Parathyroid adenoma (tissue), 2 donors: ENCODE measurements at regions not wholly inside any gene's neighbourhood (a gene's known extent, or its start where the extent isn't known, plus 50 kb on each side); places are given as distances from the start of the nearest gene placed in this dataset.

Experiments used
- H2AFZ ChIP-seq: fragments of 300-600 bp; sonication (generic); one replicate; pipeline ENCODE4 v1.7.0; 2017; ENCODE audit warnings: antibody characterized with exemption, mild to moderate bottlenecking
- H3K27ac ChIP-seq: fragments of 300-600 bp; sonication (generic); one replicate; pipeline ENCODE4 v1.7.0; 2017
- H3K27me3 ChIP-seq: fragments of 300-600 bp; sonication (generic); one replicate; pipeline ENCODE4 v1.7.0; 2017; ENCODE audit warnings: low read length; ENCODE audit not compliant: control insufficient read depth, insufficient read depth
- H3K36me3 ChIP-seq: fragments of 300-600 bp; sonication (generic); one replicate; pipeline ENCODE4 v1.7.0; 2017; ENCODE audit warnings: low read length; ENCODE audit not compliant: control insufficient read depth, insufficient read depth
- H3K4me1 ChIP-seq: fragments of 300-600 bp; sonication (generic); one replicate; pipeline ENCODE4 v1.7.0; 2017; ENCODE audit warnings: control low read depth
- H3K4me2 ChIP-seq: fragments of 300-600 bp; sonication (generic); one replicate; pipeline ENCODE4 v1.7.0; 2017; ENCODE audit warnings: low read length
- H3K4me3 ChIP-seq: fragments of 300-600 bp; sonication (generic); one replicate; pipeline ENCODE4 v1.7.0; 2017; ENCODE audit warnings: low read depth, low read length
- H3K79me2 ChIP-seq: fragments of 300-600 bp; sonication (generic); one replicate; pipeline ENCODE4 v1.7.0; 2017; ENCODE audit warnings: control low read depth
- H3K9ac ChIP-seq: fragments of 300-600 bp; sonication (generic); one replicate; pipeline ENCODE4 v1.7.0; 2017; ENCODE audit warnings: mild to moderate bottlenecking
- H3K9me3 ChIP-seq: fragments of 300-600 bp; sonication (generic); one replicate; pipeline ENCODE4 v1.7.0; 2017; ENCODE audit warnings: low read length; ENCODE audit not compliant: control insufficient read depth
- CTCF ChIP-seq: fragments of 300-600 bp; sonication (generic); IDR thresholded peaks from one replicate; pipeline ENCODE4 v1.7.0; 2017; ENCODE audit warnings: antibody characterized with exemption, mild to moderate bottlenecking
- donor health status: primary hyperparathyroidism.

GRCh38 chr10:3452173-3452626, 279.6 kb upstream of the PITRM1 start:
- Histone ChIP-seq H3K4me1 (no peaks in the 10 kb centered on the region), H3K9ac (no peak overlapping the region), H3K27me3 (no peaks in the 10 kb centered on the region), H3K4me2 (no peak overlapping the region), H2AFZ (no peak overlapping the region), H3K27ac (no peak overlapping the region), H3K4me3 (no peak overlapping the region), H3K36me3 (no peaks in the 10 kb centered on the region), H3K79me2 (no peaks in the 10 kb centered on the region), H3K9me3 (no peaks in the 10 kb centered on the region)
- no peak for TF ChIP-seq CTCF

GRCh38 chr10:3451516-3452172, 279.1 kb upstream of the PITRM1 start:
- H2AFZ ChIP-seq: no peak overlapping the region
- H3K9ac ChIP-seq: no peak overlapping the region
- no peaks in the 10 kb centered on the region for H3K36me3 ChIP-seq
- no peaks in the 10 kb centered on the region for H3K27me3 ChIP-seq
- no peaks in the 10 kb centered on the region for H3K4me1 ChIP-seq
- H3K4me2 ChIP-seq: no peak overlapping the region
- no peak overlapping the region for H3K4me3 ChIP-seq
- H3K27ac ChIP-seq: no peak overlapping the region
- no peaks in the 10 kb centered on the region for H3K9me3 ChIP-seq
- no peak for TF ChIP-seq CTCF
- no peaks in the 10 kb centered on the region for H3K79me2 ChIP-seq

- Histone ChIP-seq H3K27me3 (no peaks in the 10 kb centered on the region), H3K4me2 (no peak overlapping the region), H3K36me3 (no peaks in the 10 kb centered on the region), H3K4me1 (no peaks in the 10 kb centered on the region), H3K27ac (no peak overlapping the region), H3K9me3 (no peaks in the 10 kb centered on the region), H3K4me3 (no peak overlapping the region), H3K9ac (no peak overlapping the region), H2AFZ (no peak overlapping the region), H3K79me2 (no peaks in the 10 kb centered on the region)
- no peak for TF ChIP-seq CTCF
Measured at GRCh38 chr10:3446221-3446620, 273.6 kb upstream of the PITRM1 start.

- TF ChIP-seq CTCF: no peak
Measured at GRCh38 chr10:3445648-3446047, 273.1 kb upstream of the PITRM1 start.

GRCh38 chr10:3442451-3442990, 269.9 kb upstream of the PITRM1 start:
- Histone ChIP-seq H3K9me3 (no peaks in the 10 kb centered on the region), H3K4me2 (no peak overlapping the region), H3K27me3 (no peaks in the 10 kb centered on the region), H3K4me1 (no peaks in the 10 kb centered on the region), H3K79me2 (no peaks in the 10 kb centered on the region), H3K9ac (no peak overlapping the region), H3K4me3 (no peak overlapping the region), H3K27ac (no peak overlapping the region), H2AFZ (no peak overlapping the region), H3K36me3 (no peaks in the 10 kb centered on the region)
- no peak for TF ChIP-seq CTCF

More at GRCh38 chr10:3445648-3446047, 273.1 kb upstream of the PITRM1 start:
- Histone ChIP-seq H3K79me2 (no peaks in the 10 kb centered on the region), H3K36me3 (no peaks in the 10 kb centered on the region), H3K4me3 (no peak overlapping the region), H3K4me2 (no peak overlapping the region), H2AFZ (no peak overlapping the region), H3K9me3 (no peaks in the 10 kb centered on the region), H3K9ac (no peak overlapping the region), H3K27me3 (no peaks in the 10 kb centered on the region), H3K4me1 (no peaks in the 10 kb centered on the region), H3K27ac (no peak overlapping the region)
